Loucy (cell line): ENCODE measurements at regions not wholly inside any gene's neighbourhood (a gene's known extent, or its start where the extent isn't known, plus 50 kb on each side); places are given as distances from the start of the nearest gene placed in this dataset.

ENCODE experiments used
- EZH2phosphoT487 ChIP-seq: fragments of 200-600 bp; IDR thresholded peaks from 2 replicates; pipeline ENCODE4 v1.6.1; 2018; ENCODE audit warnings: antibody characterized with exemption, mild to moderate bottlenecking, moderate library complexity, borderline replicate concordance
- TF ChIP-seq, protein P1 (sequence below): fragments of 200-600 bp; sonication (generic); conservative IDR thresholded peaks from 2 replicates; pipeline ENCODE4 v1.5.1; 2014; ENCODE audit warnings: mild to moderate bottlenecking, antibody characterized with exemption, low read length

DNA sequence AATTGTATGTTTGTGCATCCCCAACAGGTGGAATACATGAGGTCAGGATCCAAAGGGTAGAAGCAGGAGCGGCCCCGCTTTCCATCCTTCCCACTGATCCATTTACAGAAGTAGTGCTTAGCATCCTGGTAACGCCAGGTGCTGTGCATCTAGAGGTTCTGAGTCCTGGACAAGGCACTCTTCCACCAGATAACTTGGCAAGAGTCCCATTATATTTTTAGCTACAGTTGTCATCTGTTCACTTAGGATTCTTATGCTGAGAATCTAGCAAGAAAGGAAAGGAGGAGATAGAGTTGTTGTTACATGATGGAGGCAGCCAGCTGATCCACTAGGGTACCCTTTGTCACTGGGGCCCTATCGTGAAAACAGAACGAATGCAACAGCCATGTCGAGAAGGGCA lies 389.5 kb upstream of the ZNF507 start:
- TF ChIP-seq, protein P1, sequence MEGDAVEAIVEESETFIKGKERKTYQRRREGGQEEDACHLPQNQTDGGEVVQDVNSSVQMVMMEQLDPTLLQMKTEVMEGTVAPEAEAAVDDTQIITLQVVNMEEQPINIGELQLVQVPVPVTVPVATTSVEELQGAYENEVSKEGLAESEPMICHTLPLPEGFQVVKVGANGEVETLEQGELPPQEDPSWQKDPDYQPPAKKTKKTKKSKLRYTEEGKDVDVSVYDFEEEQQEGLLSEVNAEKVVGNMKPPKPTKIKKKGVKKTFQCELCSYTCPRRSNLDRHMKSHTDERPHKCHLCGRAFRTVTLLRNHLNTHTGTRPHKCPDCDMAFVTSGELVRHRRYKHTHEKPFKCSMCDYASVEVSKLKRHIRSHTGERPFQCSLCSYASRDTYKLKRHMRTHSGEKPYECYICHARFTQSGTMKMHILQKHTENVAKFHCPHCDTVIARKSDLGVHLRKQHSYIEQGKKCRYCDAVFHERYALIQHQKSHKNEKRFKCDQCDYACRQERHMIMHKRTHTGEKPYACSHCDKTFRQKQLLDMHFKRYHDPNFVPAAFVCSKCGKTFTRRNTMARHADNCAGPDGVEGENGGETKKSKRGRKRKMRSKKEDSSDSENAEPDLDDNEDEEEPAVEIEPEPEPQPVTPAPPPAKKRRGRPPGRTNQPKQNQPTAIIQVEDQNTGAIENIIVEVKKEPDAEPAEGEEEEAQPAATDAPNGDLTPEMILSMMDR, result no peak
- no peak for TF ChIP-seq EZH2phosphoT487
